Bronchial epithelial cell (primary cell): ENCODE measurements at regions not wholly inside any gene's neighbourhood (a gene's known extent, or its start where the extent isn't known, plus 50 kb on each side); places are given as distances from the start of the nearest gene placed in this dataset.

Experiments used
- DNase-seq: peaks from one replicate; pipeline ENCODE4 v3.0.0-alpha.2; 2010; ENCODE audit warnings: low read depth
- FAIRE-seq: peaks from 2 replicates; lab custom pipeline; 2011; peaks lifted over from hg19 to GRCh38; lab: Jason Lieb, UNC
- H3K27me3 ChIP-seq: 2 replicates; pipeline ENCODE4 v1.5.1; 2011; ENCODE audit warnings: low read length; ENCODE audit not compliant: control insufficient read depth, insufficient read depth
- H3K36me3 ChIP-seq: 2 replicates; pipeline ENCODE4 v1.5.1; 2011; ENCODE audit warnings: low read length; ENCODE audit not compliant: control insufficient read depth, insufficient read depth
- H3K4me3 ChIP-seq: 2 replicates; pipeline ENCODE4 v1.5.1; 2011; ENCODE audit warnings: mild to moderate bottlenecking, low read depth, low read length, control low read depth
- TF ChIP-seq, protein P1 (sequence below): IDR thresholded peaks from 2 replicates; pipeline ENCODE4 v1.5.1; 2011; ENCODE audit warnings: mild to moderate bottlenecking, moderate library complexity, low read length, control low read depth, inconsistent platforms; ENCODE audit not compliant: insufficient read depth, severe bottlenecking

DNA sequence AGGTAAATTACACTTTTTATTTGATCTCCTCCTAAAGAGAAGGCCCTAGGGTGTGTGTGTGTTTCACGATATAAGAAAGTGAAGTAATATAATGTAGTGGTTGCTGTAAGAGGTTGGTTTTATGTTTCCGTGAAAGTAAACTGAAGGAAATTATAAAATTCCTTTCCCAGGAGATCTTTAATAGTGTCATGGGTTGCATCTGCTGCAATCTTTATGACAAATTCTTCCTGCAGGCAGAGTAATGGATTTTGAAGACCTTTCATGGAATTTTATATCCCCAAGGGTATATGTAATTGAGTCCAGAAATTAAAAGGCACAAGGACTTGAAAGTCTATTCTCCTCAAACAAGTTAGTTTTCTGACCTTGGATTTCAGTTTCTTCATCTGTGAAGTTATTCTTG, 538.6 kb downstream of the ANKRD50 start:
- Histone ChIP-seq H3K36me3 (no peaks in the 10 kb centered on the region), H3K4me3 (no peak overlapping the region), H3K27me3 (no peaks in the 10 kb centered on the region)
- FAIRE-seq, result no peak
- TF ChIP-seq, protein P1, sequence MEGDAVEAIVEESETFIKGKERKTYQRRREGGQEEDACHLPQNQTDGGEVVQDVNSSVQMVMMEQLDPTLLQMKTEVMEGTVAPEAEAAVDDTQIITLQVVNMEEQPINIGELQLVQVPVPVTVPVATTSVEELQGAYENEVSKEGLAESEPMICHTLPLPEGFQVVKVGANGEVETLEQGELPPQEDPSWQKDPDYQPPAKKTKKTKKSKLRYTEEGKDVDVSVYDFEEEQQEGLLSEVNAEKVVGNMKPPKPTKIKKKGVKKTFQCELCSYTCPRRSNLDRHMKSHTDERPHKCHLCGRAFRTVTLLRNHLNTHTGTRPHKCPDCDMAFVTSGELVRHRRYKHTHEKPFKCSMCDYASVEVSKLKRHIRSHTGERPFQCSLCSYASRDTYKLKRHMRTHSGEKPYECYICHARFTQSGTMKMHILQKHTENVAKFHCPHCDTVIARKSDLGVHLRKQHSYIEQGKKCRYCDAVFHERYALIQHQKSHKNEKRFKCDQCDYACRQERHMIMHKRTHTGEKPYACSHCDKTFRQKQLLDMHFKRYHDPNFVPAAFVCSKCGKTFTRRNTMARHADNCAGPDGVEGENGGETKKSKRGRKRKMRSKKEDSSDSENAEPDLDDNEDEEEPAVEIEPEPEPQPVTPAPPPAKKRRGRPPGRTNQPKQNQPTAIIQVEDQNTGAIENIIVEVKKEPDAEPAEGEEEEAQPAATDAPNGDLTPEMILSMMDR, result no peak
- no peak for DNase-seq

DNA sequence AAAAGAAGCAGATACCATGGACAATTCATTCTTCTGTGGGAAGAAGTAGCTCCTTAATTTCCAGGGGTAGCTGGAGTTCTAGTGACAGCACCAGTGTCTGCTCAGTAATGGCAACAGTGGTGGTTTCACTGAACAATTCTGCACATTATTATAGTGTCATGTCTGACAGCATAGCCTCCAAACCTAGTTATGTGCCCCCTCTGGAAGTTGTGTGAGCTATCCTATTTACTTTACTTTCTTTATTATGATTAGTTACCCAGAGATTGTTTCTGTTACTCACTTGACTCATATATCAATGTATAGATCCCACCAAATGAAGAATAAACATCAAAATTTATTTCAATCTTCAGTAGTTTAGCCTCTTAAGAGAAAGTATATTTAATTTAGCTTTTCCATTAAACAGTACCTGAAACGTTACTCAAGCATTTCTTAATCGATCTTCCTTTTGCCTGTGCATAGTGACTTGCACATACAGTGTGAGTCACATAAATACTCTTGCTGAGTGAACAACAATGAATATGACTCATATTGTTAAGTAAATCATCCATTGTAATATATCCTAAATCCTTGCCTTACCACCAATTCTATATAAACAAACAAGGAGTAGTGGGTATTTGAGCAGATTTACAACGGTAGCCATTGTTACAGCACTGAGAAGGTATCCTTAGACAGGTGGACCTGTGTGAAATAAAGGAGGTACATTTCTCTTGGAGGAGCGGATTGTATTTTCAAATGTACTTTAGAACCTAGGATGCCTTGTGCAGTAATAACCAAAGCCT, 534.7 kb downstream of the ANKRD50 start:
- TF ChIP-seq, protein P1, result no peak
- Histone ChIP-seq H3K36me3 (no peaks in the 10 kb centered on the region), H3K27me3 (no peaks in the 10 kb centered on the region), H3K4me3 (no peak overlapping the region)
- FAIRE-seq (no peak), DNase-seq (peak; percentile 96)

DNA sequence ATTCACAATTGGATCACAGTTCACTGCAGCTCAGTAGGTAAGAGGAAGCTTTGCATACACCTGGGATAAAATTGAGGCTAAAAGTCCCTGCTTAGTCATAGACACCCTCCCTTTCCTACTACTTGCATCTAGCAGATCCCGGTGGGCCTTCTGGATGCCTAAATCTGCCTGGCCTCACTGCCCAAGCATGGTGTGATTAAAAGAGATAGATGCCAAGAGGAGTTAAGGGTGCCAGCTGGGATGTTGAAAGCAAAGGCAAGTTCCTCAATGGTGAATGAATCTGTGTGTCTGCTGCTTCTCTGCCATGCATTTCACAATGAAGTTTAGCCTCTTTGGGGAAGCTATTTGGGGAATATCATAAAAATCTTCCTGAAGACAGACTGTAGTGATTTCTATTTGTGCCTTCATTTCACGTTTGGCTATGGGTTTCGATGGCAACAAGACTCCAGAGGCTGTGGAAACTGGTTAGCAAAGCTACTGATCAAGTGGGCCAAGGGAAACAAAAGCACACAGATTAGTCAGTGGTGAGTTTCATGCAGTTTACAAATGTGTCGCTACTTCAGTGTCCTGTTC, 534.0 kb downstream of the ANKRD50 start:
- Histone ChIP-seq H3K36me3 (no peaks in the 10 kb centered on the region), H3K4me3 (no peak overlapping the region), H3K27me3 (no peaks in the 10 kb centered on the region)
- FAIRE-seq (no peak), DNase-seq (peak; percentile 38)
- TF ChIP-seq, protein P1, result no peak

DNA sequence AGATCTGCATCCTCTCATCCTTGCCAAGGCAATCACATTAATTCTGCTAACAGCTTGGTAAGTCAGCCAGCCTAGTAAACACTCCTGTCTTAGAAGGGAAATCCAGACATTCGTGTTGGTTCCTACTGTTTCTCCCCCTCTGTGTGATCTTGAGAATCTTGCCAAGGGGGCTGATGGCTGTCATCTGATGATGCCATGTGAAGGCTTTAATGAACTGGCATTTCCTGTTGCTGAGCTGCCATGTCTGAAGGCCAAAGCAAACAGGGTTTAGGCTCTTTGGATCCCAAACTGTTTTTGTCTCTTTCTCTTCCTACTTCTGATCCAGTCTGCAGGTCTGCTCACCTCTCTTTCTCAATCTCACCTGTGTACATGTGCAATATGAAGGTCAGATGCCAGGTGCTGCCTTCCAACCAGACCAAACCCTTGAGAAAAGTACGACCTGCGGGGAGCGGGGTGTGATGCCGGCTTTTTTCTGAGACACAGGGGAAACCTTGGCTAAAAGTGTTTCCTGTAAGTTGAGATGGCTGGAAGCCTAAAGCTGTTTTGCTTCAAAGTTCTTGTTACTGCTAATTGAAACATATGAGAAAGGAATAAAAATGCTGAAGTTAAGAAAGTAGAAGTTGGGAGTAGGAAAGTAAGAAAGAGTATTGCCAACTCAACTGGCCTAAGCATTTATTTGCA, 532.9 kb downstream of the ANKRD50 start:
- H3K36me3 ChIP-seq, result no peaks in the 10 kb centered on the region

DNA sequence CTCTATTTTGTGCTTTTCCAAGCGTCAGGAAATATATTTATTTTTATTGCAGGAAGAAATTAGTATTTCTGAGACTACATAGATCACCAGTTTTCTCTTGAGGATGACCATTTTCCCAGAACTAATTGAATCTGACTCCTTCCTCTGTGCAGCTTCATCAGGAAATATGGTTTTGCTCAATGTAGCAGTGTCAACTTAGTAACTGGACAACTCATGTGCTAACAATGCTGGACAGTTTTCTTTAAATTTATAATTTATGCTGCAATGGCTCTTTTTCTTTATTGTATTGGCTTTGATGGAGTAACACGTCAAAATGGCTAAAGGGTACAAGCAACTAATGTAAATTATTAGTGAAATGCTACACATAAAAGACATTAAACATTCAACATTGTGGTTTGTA, 531.5 kb downstream of the ANKRD50 start:
- FAIRE-seq (no peak), DNase-seq (no peak)
- H3K27me3 ChIP-seq, result no peaks in the 10 kb centered on the region
- H3K4me3 ChIP-seq, result no peak overlapping the region
- no peaks in the 10 kb centered on the region for H3K36me3 ChIP-seq
- TF ChIP-seq, protein P1, result no peak

More for the DNA sequence above, 532.9 kb downstream of the ANKRD50 start:
- Histone ChIP-seq H3K27me3 (no peaks in the 10 kb centered on the region), H3K4me3 (no peak overlapping the region)
- FAIRE-seq (peak; percentile 83), DNase-seq (no peak)
- TF ChIP-seq, protein P1, result no peak
